ENCODE measurements at regions not wholly inside any gene's neighbourhood (a gene's known extent, or its start where the extent isn't known, plus 50 kb on each side); places are given as distances from the start of the nearest gene placed in this dataset.

GRCh38 chr6:67736161-67736560, 898.9 kb upstream of the ADGRB3 start:
- H3K4me3 ChIP-seq (replicated peaks; ENCODE audit: low read depth, low read length): no peak overlapping the region
- no peak for TF ChIP-seq CTCF (IDR thresholded peaks at IDR 0.05; ENCODE audit: low read length, missing control alignments)
- DNase-seq (ENCODE audit: low read depth): peak; percentile 39

- TF ChIP-seq CTCF (IDR thresholded peaks at IDR 0.05; ENCODE audit: low read length, missing control alignments): no peak
- no peak for DNase-seq (ENCODE audit: low read depth)
- no peak overlapping the region for H3K4me3 ChIP-seq (replicated peaks; ENCODE audit: low read depth, low read length)
Observed at GRCh38 chr6:67735623-67736022, 899.5 kb upstream of the ADGRB3 start.

GRCh38 chr6:67722861-67723261, 912.2 kb upstream of the ADGRB3 start:
- no peak overlapping the region for H3K4me3 ChIP-seq (replicated peaks; ENCODE audit: low read depth, low read length)
- no peak for DNase-seq (ENCODE audit: low read depth)
- TF ChIP-seq CTCF (IDR thresholded peaks at IDR 0.05; ENCODE audit: low read length, missing control alignments): no peak

- DNase-seq (ENCODE audit: low read depth): peak; percentile 67
- TF ChIP-seq CTCF (IDR thresholded peaks at IDR 0.05; ENCODE audit: low read length, missing control alignments): no peak
- H3K4me3 ChIP-seq (replicated peaks; ENCODE audit: low read depth, low read length): no peak overlapping the region
Observed at GRCh38 chr6:67717281-67717680, 917.8 kb upstream of the ADGRB3 start.

GRCh38 chr6:67706388-67706787, 928.7 kb upstream of the ADGRB3 start:
- no peak overlapping the region for H3K4me3 ChIP-seq (replicated peaks; ENCODE audit: low read depth, low read length)
- no peak for TF ChIP-seq CTCF (IDR thresholded peaks at IDR 0.05; ENCODE audit: low read length, missing control alignments)
- no peak for DNase-seq (ENCODE audit: low read depth)

- TF ChIP-seq CTCF (IDR thresholded peaks at IDR 0.05; ENCODE audit: low read length, missing control alignments): no peak
- DNase-seq (ENCODE audit: low read depth): no peak
- no peak overlapping the region for H3K4me3 ChIP-seq (replicated peaks; ENCODE audit: low read depth, low read length)
Observed at GRCh38 chr6:67698534-67698933, 936.5 kb upstream of the ADGRB3 start.

GRCh38 chr6:67694127-67694526, 941.0 kb upstream of the ADGRB3 start:
- H3K4me3 ChIP-seq (replicated peaks; ENCODE audit: low read depth, low read length): no peak overlapping the region
- no peak for TF ChIP-seq CTCF (IDR thresholded peaks at IDR 0.05; ENCODE audit: low read length, missing control alignments)
- no peak for DNase-seq (ENCODE audit: low read depth)

Data from fibroblast of pulmonary artery (primary cell).